GM12874 (cell line): ENCODE measurements at regions not wholly inside any gene's neighbourhood (a gene's known extent, or its start where the extent isn't known, plus 50 kb on each side); places are given as distances from the start of the nearest gene placed in this dataset.

Experiments used
- TF ChIP-seq, protein P1 (sequence below): IDR thresholded peaks from 2 replicates; pipeline ENCODE4 v1.5.1; 2011; ENCODE audit warnings: low read depth, mild to moderate bottlenecking, control low read depth, low read length, moderate library complexity; ENCODE audit not compliant: insufficient read depth

DNA sequence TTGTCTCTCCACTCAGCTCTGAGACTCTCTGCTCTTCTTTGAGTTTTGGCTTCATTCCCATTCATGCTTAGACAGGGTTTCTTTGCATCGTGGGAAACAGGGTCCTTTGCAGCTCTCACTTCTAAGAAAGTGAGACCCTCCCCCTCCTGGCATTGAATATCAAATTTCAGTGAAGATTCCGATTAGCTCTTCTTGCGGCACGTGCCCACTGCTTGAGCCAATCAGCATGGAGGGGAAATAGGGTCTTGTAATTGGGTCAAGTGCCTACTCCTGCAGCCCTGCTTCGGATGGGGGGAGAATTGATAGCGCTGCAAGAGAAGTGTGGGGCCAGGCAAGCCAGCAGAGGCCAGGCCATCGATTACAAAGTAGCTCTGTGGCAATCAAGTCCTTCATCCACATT, 69.6 kb downstream of the TFAP2C start:
- TF ChIP-seq, protein P1, sequence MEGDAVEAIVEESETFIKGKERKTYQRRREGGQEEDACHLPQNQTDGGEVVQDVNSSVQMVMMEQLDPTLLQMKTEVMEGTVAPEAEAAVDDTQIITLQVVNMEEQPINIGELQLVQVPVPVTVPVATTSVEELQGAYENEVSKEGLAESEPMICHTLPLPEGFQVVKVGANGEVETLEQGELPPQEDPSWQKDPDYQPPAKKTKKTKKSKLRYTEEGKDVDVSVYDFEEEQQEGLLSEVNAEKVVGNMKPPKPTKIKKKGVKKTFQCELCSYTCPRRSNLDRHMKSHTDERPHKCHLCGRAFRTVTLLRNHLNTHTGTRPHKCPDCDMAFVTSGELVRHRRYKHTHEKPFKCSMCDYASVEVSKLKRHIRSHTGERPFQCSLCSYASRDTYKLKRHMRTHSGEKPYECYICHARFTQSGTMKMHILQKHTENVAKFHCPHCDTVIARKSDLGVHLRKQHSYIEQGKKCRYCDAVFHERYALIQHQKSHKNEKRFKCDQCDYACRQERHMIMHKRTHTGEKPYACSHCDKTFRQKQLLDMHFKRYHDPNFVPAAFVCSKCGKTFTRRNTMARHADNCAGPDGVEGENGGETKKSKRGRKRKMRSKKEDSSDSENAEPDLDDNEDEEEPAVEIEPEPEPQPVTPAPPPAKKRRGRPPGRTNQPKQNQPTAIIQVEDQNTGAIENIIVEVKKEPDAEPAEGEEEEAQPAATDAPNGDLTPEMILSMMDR = no peak

DNA sequence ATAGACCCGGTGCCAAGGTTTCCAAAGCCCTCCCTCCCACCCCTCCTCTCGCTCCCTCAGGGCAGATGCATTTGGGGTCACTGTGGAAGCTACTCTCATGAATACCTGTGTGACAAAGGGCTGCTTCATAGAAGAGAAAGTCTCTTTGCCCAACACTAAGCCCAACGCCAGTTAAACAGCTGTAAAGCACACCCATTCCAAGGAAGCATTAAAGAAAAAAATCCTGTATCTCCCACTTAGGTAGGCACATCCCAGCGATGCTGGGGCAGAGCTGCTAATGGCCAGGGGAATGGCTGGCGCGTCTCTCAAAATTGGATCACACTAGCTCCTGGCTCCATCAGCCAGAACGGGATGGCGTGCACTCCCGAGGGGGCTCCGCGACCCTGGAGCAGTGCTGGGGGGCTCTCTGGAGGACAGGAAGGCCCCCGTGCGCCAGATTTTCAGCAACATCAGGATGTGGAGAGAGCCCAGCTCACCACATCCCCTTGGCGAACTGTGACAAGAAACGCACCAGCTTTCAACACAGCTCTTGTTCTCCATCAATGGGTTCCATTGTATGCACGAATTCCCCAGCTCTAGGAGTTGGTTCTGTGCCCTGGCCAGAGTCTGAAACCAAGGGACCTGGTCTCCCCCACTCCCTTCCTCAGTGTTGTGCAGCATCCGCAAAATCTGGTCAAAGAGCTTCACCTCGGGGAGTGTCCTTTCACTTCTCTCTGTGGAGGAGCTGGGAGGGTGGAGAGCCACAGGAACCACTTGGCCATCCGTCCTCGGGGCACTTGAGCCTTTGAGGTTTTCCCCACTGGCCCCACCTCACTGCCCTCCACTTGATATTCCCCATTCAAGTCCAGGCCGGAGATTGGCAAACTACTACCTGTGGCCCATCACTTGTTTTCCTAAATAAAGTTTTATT, 74.1 kb downstream of the TFAP2C start:
- TF ChIP-seq, protein P1 = no peak

DNA sequence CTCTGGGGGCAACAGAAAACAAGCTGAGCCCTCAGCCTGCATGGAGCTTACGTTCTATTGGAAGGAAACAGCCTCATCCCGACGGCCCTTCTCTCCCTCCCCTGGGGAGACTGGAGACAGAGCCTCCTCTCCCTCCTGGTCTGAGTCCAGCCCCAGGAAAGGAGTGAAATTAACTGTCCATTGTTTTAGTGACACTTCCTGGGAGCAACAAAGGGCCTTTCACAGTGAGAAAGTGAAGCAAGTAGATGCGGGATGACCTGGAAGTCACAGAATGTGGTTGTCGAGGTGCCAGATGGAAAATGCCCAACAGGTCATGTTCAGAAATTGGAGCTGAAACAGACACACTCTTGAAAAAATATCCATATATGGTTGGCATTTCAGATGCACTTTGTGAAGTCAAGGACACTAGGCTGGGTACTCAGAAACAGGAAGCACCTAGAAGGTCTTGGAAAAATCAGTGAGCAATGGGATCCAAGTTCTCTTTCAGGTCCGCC, 77.8 kb downstream of the TFAP2C start:
- TF ChIP-seq, protein P1 = no peak

DNA sequence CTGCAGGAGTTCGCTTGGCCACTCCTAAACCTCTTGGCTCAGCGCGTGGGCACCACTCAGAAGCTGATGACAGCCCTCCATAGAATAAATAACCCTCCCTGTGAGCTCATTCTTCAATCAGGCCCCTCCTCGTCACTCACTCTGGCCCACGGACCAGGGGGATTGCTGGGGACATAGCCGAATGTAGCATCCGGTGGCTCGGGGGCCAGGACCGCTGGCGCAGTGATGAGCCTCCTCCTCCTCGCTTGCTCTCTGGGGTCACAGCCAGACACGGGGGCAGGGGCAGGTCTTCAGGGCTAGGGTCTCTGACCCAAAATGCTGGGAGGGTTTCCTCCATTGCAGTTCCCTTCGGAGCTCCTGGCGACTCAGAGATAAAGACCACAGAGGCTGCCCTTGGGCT, 79.9 kb downstream of the TFAP2C start:
- TF ChIP-seq, protein P1 = no peak

GRCh38 chr20:56710125-56710524, 81.0 kb downstream of the TFAP2C start:
- TF ChIP-seq, protein P1 = no peak

- TF ChIP-seq, protein P1 = no peak
These were observed 81.9 kb downstream of the TFAP2C start for GRCh38 chr20:56711018-56711417.

GRCh38 chr20:56715309-56715708, 86.2 kb downstream of the TFAP2C start:
- TF ChIP-seq, protein P1 = no peak
